ENCODE measurements at regions not wholly inside any gene's neighbourhood (a gene's known extent, or its start where the extent isn't known, plus 50 kb on each side); places are given as distances from the start of the nearest gene placed in this dataset.
A peak's percentile ranks its signal among the peaks of the same experiment; 100 is the strongest.

DNA sequence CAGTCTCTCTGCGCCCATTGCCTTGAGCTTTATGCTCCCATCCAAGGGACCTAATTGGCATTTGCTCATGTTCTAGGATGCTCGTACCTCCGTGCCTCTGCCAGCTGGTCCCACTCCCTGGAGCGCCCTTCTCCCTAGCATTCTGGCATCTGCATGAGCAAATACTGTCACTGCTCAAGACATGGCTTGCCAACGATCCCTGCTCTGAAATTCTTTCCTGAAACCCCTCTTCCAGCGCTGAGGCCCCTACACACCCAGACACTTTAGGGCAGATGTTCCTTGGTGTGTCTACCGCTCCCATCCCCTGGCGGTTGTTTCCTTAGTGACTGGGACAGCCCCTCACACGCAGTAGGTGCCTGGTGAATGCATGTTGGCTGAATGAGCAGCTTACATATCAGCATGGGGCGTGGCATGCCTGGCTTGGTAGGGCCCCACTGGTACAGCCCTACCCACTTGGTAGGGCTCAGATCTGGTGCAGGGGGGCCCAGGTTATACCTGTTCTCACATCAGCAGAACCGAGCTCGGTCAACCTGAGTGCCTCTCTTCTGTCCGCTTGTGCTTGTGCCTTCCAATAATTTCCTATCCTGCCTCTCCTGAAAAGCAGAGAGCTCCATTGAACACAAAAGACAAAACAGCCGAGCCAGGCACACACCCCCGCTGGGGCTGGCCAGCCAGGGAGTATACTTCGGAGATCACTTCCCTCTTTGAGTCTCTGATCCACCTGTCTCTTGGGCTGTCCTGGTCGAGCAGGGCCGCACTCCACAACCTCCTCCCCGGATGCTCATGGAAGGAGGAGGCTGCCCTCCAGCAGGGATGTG lies 59.2 kb downstream of the INHBB start:
- no peak for TF ChIP-seq CTCF (IDR thresholded peaks at IDR 0.05; ENCODE audit: borderline replicate concordance, extremely low read depth, insufficient read depth)
- H3K36me3 ChIP-seq (ENCODE audit: control insufficient read depth in 2 of 3, insufficient read depth in 3 of 3, low read length in 3 of 3) = no peaks in the 10 kb centered on the region
- FAIRE-seq (no peak), DNase-seq (peak in 2 of 5 donors; percentile 2 to 19)
- H3K4me1 ChIP-seq (ENCODE audit: control insufficient read depth in 2 of 3, insufficient read depth in 2 of 3, low read depth in 1 of 3, low read length in 3 of 3) = no peaks in the 10 kb centered on the region
- H3K9me3 ChIP-seq (ENCODE audit: control insufficient read depth in 2 of 3, insufficient read depth in 1 of 3, low read length in 3 of 3) = peaks cover 0 to 4% (median 0%) of the 10 kb centered on the region in 3 donors
- H3K27ac ChIP-seq (ENCODE audit: low read depth in 2 of 2, low read length in 2 of 2) = no peak overlapping the region
- H3K9ac ChIP-seq (ENCODE audit: low read length in 3 of 3) = no peak overlapping the region
- intact Hi-C loops (cut with DNase I) = no loop called here
- no peaks in the 10 kb centered on the region for H3K27me3 ChIP-seq (ENCODE audit: control insufficient read depth, insufficient read depth, low read length)
- no peak overlapping the region for H3K4me3 ChIP-seq (ENCODE audit: low read length in 3 of 3)

DNA sequence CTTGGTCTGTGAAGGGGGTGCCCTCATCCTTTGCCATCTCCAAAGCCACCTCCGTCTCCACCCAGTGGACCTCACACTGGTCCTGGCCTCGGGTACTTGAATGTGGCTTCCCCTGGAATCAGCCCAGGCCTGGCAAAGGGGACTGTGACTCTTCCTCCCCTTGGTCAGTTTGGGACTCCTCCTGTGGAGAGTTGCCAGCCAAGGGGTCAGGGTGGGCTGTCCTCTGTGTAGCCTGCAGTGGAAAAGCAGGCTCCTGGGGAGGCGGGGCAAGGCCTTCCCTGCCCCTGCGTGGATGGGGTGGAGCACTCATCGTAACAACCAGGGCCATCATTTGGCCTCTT lies 59.8 kb downstream of the INHBB start:
- H3K4me3 ChIP-seq (ENCODE audit: low read length in 3 of 3) = no peak overlapping the region
- no peaks in the 10 kb centered on the region for H3K36me3 ChIP-seq (ENCODE audit: control insufficient read depth in 2 of 3, insufficient read depth in 3 of 3, low read length in 3 of 3)
- no peak overlapping the region for H3K9ac ChIP-seq (ENCODE audit: low read length in 3 of 3)
- H3K4me1 ChIP-seq (ENCODE audit: control insufficient read depth in 2 of 3, insufficient read depth in 2 of 3, low read depth in 1 of 3, low read length in 3 of 3) = no peaks in the 10 kb centered on the region
- intact Hi-C loops (cut with DNase I) = no loop called here
- H3K27ac ChIP-seq (ENCODE audit: low read depth in 2 of 2, low read length in 2 of 2) = no peak overlapping the region
- TF ChIP-seq CTCF (IDR thresholded peaks at IDR 0.05; ENCODE audit: borderline replicate concordance, extremely low read depth, insufficient read depth) = no peak
- peaks cover 0 to 5% (median 0%) of the 10 kb centered on the region in 3 donors for H3K9me3 ChIP-seq (ENCODE audit: control insufficient read depth in 2 of 3, insufficient read depth in 1 of 3, low read length in 3 of 3)
- H3K27me3 ChIP-seq (ENCODE audit: control insufficient read depth, insufficient read depth, low read length) = no peaks in the 10 kb centered on the region
- DNase-seq (peak in 1 of 5 donors; percentile 6), FAIRE-seq (no peak)

DNA sequence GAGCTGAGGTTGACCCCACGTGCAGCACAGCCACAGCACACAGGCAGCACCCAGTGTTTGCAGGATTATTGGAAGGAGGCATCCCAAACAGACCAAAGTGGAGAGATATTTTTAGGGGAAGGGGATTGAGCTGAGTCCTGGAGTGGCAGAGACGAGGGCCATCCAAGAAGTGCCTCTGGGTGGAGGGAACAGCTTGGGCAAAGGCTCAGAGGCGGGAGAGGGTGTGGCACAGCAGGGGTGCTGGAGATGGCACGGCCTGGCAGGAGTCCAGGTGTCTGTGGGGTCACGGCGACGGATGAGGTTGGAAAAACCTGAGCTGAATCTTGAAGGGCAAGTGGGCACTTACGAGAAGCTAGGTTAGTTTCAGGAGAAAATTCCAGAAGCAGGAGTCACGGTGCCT lies 60.6 kb downstream of the INHBB start:
- Histone ChIP-seq H3K27ac (ENCODE audit: low read depth in 2 of 2, low read length in 2 of 2) (no peak overlapping the region), H3K27me3 (ENCODE audit: control insufficient read depth, insufficient read depth, low read length) (no peaks in the 10 kb centered on the region), H3K9ac (ENCODE audit: low read length in 3 of 3) (no peak overlapping the region), H3K4me3 (ENCODE audit: low read length in 3 of 3) (no peak overlapping the region), H3K9me3 (ENCODE audit: control insufficient read depth in 2 of 3, insufficient read depth in 1 of 3, low read length in 3 of 3) (peaks cover 0 to 10% (median 0%) of the 10 kb centered on the region in 3 donors), H3K4me1 (ENCODE audit: control insufficient read depth in 2 of 3, insufficient read depth in 2 of 3, low read depth in 1 of 3, low read length in 3 of 3) (no peaks in the 10 kb centered on the region), H3K36me3 (ENCODE audit: control insufficient read depth in 2 of 3, insufficient read depth in 3 of 3, low read length in 3 of 3) (no peaks in the 10 kb centered on the region)
- DNase-seq = peak in 1 of 5 donors; percentile 28
- intact Hi-C loops (cut with DNase I) = no loop called here
- no peak for FAIRE-seq
- no peak for TF ChIP-seq CTCF (IDR thresholded peaks at IDR 0.05; ENCODE audit: borderline replicate concordance, extremely low read depth, insufficient read depth)

Data from kidney (tissue), 13 donors.